GM21576 (cell line): ENCODE measurements at regions not wholly inside any gene's neighbourhood (a gene's known extent, or its start where the extent isn't known, plus 50 kb on each side); places are given as distances from the start of the nearest gene placed in this dataset.

Source experiments
- ATAC-seq: cut with Tn5 transposase; IDR thresholded peaks from one replicate; pipeline ENCODE4 v1.9.1; 2021; ENCODE audit warnings: mild to moderate bottlenecking, moderate library complexity; ENCODE audit not compliant: unreplicated experiment

- ATAC-seq = no peak
Measured at GRCh38 chr2:228722311-228722710, 540.8 kb upstream of the SPHKAP start.

GRCh38 chr2:228720895-228721294 lies 539.4 kb upstream of the SPHKAP start:
- ATAC-seq = no peak

- ATAC-seq = no peak
Measured at GRCh38 chr2:228709788-228710371, 528.4 kb upstream of the SPHKAP start.

- ATAC-seq = no peak
Measured at GRCh38 chr2:228707846-228708245, 526.4 kb upstream of the SPHKAP start.

GRCh38 chr2:228705318-228705717 lies 523.8 kb upstream of the SPHKAP start:
- no peak for ATAC-seq

- ATAC-seq = no peak
Measured at GRCh38 chr2:228703152-228703551, 521.7 kb upstream of the SPHKAP start.

- no peak for ATAC-seq
Measured at GRCh38 chr2:228701506-228701905, 520.0 kb upstream of the SPHKAP start.

- no peak for ATAC-seq
Measured at GRCh38 chr2:228700638-228701037, 519.2 kb upstream of the SPHKAP start.

GRCh38 chr2:228699888-228700287 lies 518.4 kb upstream of the SPHKAP start:
- no peak for ATAC-seq

- ATAC-seq = no peak
Measured at GRCh38 chr2:228699400-228699799, 517.9 kb upstream of the SPHKAP start.

GRCh38 chr2:228698963-228699362 lies 517.5 kb upstream of the SPHKAP start:
- no peak for ATAC-seq

GRCh38 chr2:228697456-228697855 lies 516.0 kb upstream of the SPHKAP start:
- ATAC-seq = no peak

- ATAC-seq = no peak
Measured at GRCh38 chr2:228690681-228691080, 509.2 kb upstream of the SPHKAP start.

GRCh38 chr2:228689053-228689452 lies 507.6 kb upstream of the SPHKAP start:
- ATAC-seq = no peak

GRCh38 chr2:228688007-228688645 lies 506.6 kb upstream of the SPHKAP start:
- ATAC-seq = no peak

- no peak for ATAC-seq
Measured at GRCh38 chr2:228681979-228682378, 500.5 kb upstream of the SPHKAP start.

GRCh38 chr2:228681426-228681825 lies 499.9 kb upstream of the SPHKAP start:
- no peak for ATAC-seq

- ATAC-seq = no peak
Measured at GRCh38 chr2:228678110-228678509, 496.6 kb upstream of the SPHKAP start.

- no peak for ATAC-seq
Measured at GRCh38 chr2:228675646-228676045, 494.2 kb upstream of the SPHKAP start.

- no peak for ATAC-seq
Measured at GRCh38 chr2:228675091-228675490, 493.6 kb upstream of the SPHKAP start.

- no peak for ATAC-seq
Measured at GRCh38 chr2:228673876-228674554, 492.5 kb upstream of the SPHKAP start.

GRCh38 chr2:228669690-228670089 lies 488.2 kb upstream of the SPHKAP start:
- no peak for ATAC-seq
